GM19324 (cell line): ENCODE measurements at regions not wholly inside any gene's neighbourhood (a gene's known extent, or its start where the extent isn't known, plus 50 kb on each side); places are given as distances from the start of the nearest gene placed in this dataset.
"Not testable (repeated sequence)": the region's sequence is repeated elsewhere in the genome, so short reads cannot be mapped to it uniquely, and the experiment has no call there.

ENCODE experiments used
- ATAC-seq: cut with Tn5 transposase; IDR thresholded peaks from one replicate; pipeline ENCODE4 v1.9.1; 2021; ENCODE audit warnings: mild to moderate bottlenecking, moderate library complexity; ENCODE audit not compliant: unreplicated experiment, low FRiP score

DNA sequence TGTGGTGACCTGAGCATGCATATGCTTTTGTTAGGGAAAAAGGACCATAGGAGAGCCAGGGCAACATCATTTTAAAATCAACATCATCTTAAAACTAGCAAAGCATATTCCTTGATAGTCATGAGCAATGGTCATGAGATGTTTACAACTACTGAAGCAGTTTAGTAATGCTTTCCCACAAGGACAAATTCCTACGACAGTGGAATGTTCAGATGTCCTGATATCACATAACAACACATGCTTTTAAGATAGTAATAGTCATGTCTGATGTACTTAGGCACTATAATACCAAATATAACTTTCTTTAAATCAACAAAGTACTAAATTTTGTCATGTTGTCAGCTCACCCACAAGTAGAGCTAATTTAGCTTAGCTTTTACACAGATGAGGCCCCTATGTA, 370.3 kb downstream of the HTR1B start:
- ATAC-seq: no peak

DNA sequence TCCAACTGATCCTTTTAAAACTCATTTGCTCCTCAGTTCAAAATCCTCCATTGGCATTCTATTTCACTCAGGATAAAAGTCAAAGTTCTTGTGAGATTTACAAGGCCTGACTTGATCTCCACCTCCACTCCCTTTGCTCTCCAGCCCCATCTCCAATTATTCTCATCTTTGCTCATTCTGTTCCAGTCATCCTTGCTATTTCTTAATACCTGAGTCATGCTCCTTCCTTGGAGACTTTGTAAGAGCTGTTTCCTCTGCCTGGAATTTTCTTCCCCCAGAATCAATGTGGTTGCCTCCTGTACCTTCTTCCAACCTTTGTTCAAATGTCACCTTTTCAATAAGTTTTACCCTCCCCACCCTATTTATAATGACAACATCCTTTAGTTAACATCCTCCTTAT, 373.5 kb downstream of the HTR1B start:
- ATAC-seq: no peak

DNA sequence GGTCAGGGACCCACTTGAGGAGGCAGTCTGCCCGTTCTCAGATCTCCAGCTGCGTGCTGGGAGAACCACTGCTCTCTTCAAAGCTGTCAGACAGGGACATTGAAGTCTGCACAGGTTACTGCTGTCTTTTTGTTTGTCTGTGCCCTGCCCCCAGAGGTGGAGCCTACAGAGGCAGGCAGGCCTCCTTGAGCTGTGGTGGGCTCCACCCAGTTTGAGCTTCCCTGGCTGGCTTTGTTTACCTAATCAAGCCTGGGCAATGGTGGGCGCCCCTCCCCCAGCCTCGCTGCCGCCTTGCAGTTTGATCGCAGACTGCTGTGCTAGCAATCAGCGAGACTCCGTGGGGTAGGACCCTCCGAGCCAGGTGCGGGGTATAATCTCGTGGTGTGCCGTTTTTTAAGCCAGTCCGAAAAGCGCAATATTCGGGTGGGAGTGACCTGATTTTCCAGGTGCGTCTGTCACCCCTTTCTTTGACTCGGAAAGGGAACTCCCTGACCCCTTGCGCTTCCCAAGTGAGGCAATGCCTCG, 375.4 kb downstream of the HTR1B start:
- not testable (repeated sequence) for ATAC-seq

DNA sequence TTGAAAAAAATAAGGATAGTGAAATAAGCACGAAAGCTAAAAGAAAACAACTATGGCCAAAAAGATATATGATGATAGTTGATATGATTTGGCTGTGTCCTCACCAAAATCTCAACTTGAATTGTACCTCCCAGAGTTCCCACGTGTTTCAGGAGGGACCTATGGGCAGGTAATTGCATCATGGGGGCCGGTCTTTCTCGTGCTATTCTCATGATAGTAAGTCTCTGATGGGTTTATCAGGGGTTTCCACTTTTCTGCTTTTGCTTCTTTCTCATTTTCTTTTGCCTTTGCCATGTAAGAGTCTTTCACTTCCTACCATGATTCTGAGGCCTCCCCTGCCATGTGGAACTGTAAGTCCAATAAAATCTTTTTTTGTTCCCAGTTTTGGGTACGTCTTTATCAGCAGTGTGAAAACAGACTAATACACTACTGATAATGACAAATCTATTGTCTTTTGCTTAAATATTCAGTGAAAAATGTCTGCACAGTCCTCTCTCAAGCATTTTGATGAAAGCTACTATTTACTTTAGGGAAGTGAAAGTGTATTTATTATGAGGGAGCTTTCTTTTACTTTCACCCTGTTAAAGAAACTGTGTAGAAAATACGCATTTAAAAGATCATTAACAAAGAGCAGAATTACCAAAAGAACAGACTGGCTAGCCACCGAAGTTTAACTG, 389.1 kb downstream of the HTR1B start:
- ATAC-seq: no peak

DNA sequence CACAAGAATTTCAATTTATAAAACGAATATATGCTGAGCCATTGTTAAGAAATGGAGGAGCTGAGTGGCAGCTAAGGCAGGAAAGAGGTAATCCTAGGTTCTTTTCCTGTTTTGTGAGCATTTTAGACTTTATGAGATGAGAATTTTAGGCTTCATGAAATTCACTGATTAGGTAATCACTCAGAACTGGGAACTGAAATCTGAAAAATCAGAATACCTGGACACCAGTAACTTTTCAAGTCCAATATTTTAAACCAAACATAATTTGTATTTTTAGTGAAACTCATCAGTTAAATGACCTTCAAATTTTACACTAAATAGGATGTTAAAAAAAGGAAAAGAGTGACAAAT, 389.9 kb downstream of the HTR1B start:
- no peak for ATAC-seq

DNA sequence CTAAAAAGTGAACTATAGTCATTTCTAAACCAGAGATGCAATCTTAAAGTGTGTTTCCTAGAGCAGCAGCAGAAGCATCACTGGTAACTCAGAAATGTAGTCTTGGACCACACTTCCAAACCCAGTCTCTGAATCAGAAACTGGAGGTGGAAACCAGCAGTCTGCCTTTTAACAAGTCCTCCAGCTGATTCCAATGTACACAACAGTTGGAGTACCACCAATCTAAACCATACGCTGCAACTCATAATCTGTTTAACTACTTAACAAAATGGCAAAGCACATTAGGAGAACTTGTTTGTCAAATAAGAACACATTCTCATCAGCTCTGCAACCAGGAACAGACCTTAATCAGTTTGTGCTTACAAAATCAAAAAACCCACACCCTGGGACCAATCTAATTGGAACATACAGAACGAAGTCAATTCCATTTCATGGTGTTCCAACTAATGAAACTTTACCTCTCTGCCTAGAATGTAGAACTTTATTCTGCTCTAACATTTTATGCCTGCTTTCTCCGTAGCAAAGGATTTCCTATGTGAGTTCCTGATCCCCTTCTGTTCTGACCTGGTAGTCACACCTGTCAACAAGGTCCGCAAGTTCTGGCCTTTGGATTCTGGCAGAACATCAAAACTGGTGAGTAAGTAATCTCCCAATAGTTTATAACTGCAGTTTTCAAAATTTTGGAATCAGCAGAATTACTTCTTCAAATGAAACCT, 390.4 kb downstream of the HTR1B start:
- ATAC-seq: no peak

DNA sequence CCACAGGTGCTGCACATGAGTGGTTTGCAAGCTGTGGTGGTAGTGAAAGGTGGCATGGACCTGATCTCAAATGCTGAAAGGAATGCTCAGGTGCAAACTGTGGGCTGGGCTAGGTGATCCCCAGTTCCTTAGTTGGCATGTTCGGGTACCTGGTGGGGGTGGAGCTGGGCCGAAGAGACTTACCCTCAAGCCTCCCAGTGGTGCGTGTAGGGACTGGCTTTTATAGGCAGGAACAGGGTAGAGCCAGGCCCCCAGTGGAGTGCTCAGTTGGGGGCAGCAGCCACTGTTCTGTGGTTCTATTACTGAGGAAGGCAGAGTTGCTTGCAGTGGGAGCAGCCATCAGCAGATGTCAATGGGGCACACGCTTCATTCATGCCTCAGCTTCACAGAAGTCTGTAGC, 399.8 kb downstream of the HTR1B start:
- ATAC-seq: no peak

DNA sequence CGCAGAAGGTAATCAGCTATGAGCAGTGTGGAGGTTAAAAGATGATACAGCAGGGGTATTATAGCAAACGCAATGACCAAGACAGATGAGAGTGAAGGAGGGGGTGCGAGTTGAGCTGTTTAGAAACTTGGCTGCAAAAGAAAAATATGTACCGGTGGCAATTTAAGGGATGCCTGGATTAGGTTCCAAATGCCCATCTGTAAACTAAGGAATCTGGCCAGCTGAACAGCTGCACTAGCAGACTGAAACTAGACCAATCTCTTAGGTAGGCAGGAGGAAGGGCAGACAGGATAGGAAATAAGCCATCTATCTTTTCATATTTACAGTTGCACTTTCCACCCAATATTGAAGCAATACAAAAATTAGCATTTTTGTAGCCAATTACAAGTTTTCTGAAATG, 407.6 kb downstream of the HTR1B start:
- no peak for ATAC-seq

DNA sequence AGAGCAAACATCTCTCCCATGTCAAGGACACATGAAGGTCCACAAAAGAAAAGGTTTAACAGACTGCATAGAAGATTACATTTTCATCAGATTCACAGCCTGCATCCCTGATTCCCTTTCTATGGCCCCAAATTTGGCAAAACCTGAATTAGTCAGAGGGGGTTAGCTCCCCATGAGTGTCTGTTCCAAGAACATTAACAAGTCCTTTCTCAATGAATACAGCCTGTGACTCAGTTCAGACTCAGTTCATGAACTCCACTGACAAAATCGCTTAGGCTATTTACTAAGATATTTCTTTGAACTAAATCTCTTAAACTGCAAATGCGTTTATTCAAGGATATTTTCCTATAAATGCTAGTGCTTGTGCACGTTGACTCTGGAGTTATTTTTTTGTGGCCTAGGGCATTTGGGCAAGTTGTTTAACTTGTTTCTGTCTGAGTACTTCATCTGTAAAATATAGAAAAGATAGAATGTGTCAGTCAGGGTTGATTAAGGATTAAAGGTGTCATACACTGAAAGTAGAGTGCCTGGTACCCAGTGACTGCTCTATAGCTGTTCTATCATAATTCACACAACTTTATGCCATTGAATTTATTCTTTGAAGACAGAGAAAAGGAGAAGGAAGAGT, 422.6 kb downstream of the HTR1B start:
- ATAC-seq: no peak

DNA sequence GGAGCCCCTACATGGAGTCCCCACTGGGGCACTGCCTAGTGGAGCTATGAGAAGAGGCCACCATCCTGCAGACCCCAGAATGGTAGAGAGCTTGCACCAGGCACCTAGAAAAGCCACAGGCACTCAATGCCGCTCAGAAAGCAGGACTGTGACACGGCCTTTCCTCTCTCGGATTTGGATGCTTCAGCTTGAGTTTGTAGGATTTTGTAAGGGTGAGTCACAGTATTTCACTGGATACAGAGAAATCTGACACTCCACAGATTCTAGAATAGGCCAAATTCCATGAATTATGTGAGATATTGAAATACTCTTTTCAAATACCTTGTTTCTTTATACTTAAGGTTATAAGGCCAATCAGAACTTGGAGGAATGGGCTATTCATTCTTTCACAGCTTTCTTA, 424.5 kb downstream of the HTR1B start:
- ATAC-seq: no peak

DNA sequence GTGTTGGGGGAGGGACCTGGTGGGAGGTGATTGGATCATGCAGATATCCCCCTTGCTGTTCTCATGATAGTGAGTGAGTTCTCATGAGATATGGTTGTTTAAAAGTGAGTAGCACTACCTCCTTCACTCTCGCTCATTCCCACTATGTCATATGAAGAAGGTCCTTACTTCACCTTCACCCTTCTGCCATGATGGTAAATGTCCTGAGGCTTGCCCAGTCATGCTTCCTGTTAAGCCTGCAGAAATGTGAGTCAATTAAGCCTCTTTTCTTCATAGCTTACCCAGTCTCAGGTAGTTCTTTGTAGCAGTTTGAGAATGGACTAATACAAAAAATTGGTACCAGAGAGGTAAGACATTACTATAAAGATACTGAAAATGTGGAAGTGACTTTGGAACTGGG, 425.9 kb downstream of the HTR1B start:
- no peak for ATAC-seq

DNA sequence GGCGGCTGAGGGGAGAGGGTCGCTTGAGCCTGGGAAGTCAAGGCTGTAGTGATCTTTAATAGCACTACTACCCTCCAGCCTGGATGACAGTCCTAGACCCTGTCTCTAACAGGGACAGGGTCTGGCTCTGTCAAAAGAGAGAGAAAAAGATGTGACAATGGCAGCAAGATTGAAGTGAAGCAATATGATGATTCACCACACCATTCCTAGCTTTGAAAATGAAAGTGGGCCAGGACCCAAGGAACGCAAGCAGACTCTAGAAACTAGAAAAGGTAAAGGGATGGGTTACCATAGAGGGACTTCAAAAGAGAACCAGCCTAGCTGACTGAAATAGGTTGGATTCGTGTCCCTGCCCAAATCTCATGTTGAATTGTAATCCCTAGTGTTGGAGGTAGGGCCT, 426.9 kb downstream of the HTR1B start:
- no peak for ATAC-seq

DNA sequence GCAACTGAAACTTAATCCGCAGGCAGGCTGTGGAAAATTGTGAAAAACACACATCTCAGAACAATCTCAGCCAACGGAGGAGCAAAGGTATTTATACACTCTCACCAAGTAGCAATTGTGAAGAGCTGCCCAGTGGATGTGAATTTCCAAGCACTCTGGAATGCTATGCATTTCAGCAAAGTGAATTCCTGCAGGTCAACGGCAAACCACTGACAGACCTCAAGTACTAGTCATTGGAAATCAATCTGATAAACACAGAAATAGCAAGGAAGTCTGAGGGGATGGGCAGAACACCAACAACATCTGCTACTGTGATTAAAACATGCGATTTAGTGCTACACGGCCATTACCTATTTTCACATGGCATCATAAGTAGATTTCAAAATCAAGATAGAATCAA, 429.1 kb downstream of the HTR1B start:
- ATAC-seq: no peak

DNA sequence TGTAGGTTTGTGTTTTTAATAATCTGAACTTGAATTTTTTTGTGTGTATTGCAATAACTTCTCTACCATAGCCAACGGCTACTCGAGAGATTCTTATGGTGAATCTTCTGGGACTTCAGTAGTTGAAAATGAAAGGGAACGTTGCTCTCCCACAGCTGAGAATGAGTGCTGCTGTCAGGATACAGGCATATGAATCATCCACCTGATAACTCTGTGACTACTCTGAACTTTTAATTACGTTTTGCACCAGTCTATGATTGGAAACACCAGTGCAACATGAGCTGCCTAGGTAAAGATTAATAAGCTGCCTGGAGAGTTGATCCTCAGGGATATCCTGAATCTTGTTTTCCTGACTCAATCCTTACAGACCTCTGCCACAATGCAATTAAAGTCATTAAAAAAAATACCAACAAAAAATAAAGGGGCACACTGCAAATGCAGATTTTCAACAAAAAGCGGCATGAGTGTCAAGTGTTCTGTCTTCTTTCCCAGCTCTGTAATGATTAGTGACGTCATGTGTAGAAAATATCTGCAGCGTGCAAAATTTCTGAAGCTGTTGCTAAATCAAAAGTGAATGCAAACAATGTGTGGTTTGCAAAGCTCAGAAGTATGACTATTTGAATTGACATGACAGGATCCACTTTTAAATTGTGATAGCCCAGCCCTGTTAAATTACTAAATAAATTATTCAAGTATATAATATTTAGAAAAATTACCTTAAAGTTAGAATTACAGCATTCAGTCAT, 432.2 kb downstream of the HTR1B start:
- no peak for ATAC-seq

DNA sequence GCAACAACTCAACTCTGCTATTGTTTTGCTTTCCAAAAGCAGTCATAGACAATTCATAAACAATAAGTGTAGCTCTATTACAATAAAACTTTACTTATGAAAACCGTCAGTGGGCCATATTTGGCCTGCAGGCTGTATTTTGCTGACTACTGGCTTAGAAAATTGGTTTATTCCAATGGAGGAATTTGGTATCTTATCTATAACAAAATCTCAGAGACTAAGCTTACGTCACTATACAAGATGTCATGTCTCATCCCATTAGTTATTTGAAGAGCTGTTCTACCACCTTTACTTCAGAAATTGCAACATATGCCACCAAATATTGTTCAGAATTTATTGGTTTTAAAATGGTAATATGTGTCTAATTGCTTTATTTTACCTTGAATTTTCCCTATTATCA, 436.9 kb downstream of the HTR1B start:
- ATAC-seq: no peak

DNA sequence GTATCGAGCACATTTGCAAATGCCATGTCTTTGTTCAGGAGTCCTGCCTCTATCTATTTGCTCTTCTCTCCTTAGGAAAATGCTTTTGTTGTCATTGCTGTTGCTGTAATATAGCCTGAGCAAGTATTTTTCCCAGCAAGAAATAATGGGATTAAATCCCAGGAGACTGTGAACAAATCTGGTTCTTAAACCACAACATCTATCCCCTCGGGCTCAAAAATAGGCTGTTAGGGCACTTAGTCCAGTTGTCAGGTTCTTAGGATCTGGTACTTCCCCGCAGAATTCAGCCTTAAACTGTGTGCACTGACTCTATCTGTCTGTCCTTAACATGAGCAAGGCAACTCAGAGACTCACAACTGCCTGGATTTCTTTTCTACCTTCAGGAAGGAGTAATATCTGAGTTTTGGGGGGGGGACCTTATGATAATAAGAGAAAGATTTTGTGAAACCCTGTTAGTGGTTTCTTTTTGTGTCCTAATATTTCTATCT, 437.5 kb downstream of the HTR1B start:
- ATAC-seq: no peak

DNA sequence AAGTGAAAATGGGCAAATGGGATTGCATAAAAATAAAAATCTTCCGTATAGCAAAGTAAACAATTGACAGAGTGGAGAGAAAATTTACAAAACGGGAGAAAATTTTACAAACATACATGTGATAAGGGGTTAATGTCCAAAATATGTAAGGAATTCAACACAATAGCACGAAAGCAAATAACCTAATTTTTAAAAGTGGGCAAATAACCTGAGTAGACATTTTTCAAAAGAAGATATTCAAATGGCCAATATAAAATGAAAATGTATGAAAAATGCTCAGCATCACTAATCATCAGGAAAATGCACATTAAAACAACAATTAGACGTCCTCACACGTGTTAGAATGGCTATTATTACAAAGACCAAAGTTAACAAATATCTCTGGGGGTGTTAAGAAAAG, 441.5 kb downstream of the HTR1B start:
- ATAC-seq: no peak

DNA sequence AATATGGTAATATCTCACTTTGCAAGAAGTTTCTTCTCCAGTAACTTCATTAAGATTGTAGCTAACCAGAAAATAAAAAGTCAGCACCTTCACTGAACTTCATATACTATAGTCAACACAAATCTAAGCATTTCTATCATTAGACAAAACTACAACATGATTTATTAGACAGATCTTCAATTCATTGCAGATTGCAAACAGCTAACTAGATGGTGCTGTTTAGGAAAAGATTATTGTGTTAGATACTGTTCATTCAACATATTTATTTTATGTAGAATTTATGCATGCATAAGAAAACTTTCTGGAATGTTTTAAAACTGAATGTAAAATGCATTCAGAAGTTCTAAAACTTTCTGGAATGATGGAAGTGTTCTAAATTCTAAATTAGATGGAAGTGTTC, 442.1 kb downstream of the HTR1B start:
- ATAC-seq: no peak

DNA sequence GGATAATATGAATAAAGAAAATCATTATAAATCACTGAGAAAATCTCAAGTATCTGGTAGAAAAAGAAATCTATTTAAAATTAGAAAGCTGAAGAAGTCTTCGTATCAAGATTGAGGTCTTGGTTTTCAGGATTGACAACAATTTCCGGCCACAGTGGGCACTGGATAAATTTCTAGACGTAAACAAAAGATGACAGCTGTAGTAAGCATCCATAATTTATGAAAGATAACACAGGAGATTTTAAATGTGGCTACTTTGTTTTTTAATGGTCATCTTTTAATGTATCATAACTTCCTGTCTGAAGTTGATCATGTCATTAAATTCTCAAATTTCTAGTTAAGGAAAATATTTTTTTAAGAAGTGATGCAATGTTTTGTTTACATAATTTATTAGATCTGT, 444.2 kb downstream of the HTR1B start:
- ATAC-seq: no peak

DNA sequence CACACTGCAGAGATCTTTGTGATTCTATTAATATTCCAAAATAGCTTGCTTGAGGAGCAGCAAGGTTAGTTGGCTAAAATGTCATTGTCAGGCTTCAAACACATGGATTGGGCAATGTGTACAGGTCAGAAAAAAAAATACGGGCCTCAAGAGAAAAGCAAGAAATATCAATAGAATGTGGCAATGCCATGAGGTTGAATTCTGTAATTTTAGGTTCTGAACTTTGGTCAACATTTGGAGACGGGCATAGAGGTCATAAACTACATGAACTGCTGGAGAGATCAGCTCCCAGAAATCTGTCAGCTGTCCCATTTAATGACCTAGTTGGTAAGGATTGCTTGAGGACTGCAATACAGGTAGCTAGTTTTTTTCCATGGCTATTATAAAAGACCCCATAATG, 445.8 kb downstream of the HTR1B start:
- no peak for ATAC-seq

DNA sequence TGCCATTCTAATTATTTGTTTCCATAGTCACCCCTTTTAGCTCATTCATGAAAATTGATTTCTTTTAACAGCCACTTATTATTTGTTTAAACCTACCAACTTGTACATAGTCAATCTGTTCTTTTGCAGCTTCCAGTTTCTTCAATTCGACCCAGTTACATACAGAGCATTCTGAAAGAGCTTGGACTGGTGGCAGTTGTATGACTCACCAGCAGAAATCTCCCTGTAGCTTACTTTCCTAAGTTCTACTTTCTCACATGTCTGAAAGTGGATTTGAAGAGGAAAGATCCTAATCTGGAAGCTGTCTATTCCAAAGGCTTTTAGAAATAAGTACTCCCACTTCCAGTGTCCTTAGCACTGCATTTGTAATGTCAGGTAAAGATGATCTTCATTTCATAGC, 447.9 kb downstream of the HTR1B start:
- ATAC-seq: no peak
